ENCODE measurements at regions not wholly inside any gene's neighbourhood (a gene's known extent, or its start where the extent isn't known, plus 50 kb on each side); places are given as distances from the start of the nearest gene placed in this dataset.

GRCh38 chr21:22796147-22796546 is 1797.9 kb downstream of the NCAM2 start (continued):
- TF ChIP-seq HDAC2 (IDR thresholded peaks at IDR 0.05; ENCODE audit: borderline replicate concordance in 1 of 2, low read depth in 2 of 2, low read length in 2 of 2): no peak
- no peak for TF ChIP-seq SIRT6 (IDR thresholded peaks at IDR 0.05; ENCODE audit: low read length)
- TF ChIP-seq, protein P1, sequence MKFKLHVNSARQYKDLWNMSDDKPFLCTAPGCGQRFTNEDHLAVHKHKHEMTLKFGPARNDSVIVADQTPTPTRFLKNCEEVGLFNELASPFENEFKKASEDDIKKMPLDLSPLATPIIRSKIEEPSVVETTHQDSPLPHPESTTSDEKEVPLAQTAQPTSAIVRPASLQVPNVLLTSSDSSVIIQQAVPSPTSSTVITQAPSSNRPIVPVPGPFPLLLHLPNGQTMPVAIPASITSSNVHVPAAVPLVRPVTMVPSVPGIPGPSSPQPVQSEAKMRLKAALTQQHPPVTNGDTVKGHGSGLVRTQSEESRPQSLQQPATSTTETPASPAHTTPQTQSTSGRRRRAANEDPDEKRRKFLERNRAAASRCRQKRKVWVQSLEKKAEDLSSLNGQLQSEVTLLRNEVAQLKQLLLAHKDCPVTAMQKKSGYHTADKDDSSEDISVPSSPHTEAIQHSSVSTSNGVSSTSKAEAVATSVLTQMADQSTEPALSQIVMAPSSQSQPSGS (IDR thresholded peaks at IDR 0.05; ENCODE audit: low read length): no peak
- no peak for TF ChIP-seq SP4 (IDR thresholded peaks at IDR 0.05; ENCODE audit: low read length)
- no peak for TF ChIP-seq SUZ12 (IDR thresholded peaks at IDR 0.05; ENCODE audit: low read length)
- no peak for TF ChIP-seq TCF12 (IDR thresholded peaks at IDR 0.05; ENCODE audit: low read depth, low read length)

Data from H1 (cell line).